ENCODE measurements at regions not wholly inside any gene's neighbourhood (a gene's known extent, or its start where the extent isn't known, plus 50 kb on each side); places are given as distances from the start of the nearest gene placed in this dataset.

GRCh38 chrX:136975684-136976470 is 57.9 kb downstream of the GPR101 start:
- no CpG with 5 or more reads among the region's 3 CpGs for WGBS (ENCODE audit: extremely low coverage, insufficient coverage, insufficient read length)
- Histone ChIP-seq H4K91ac (ENCODE audit: low read depth, low read length) (no peak overlapping the region), H3K4me2 (ENCODE audit: low read length) (no peak overlapping the region), H3K18ac (ENCODE audit: low read length) (no peak overlapping the region), H3K36me3 (ENCODE audit: control insufficient read depth in 1 of 2, insufficient read depth in 2 of 2, low read length in 2 of 2) (no peaks in the 10 kb centered on the region), H4K8ac (ENCODE audit: low read depth, low read length) (no peak overlapping the region), H3K9me3 (ENCODE audit: insufficient read depth, low read depth, low read length) (no peaks in the 10 kb centered on the region), H3K79me2 (ENCODE audit: control insufficient read depth, insufficient read depth, low read length, poor library complexity) (no peaks in the 10 kb centered on the region), H2BK5ac (ENCODE audit: low read depth, low read length, poor library complexity) (no peak overlapping the region), H2AK5ac (ENCODE audit: low read length) (no peak overlapping the region), H3K23ac (ENCODE audit: low read length) (no peak overlapping the region), H3K4ac (ENCODE audit: low read depth, low read length) (no peak overlapping the region), H3K9ac (ENCODE audit: low read length) (no peak overlapping the region), H3K27ac (ENCODE audit: low read depth, low read length) (no peak overlapping the region), H3K14ac (ENCODE audit: low read length) (no peak overlapping the region), H2AFZ (ENCODE audit: insufficient read depth, low read length, poor library complexity) (no peak overlapping the region), H3K4me1 (ENCODE audit: control insufficient read depth in 1 of 2, insufficient read depth in 2 of 2, low read length in 2 of 2) (no peaks in the 10 kb centered on the region), H2BK12ac (ENCODE audit: low read length) (no peak overlapping the region), H3K27me3 (ENCODE audit: insufficient read depth, low read length) (no peaks in the 10 kb centered on the region), H3K4me3 (ENCODE audit: low read depth, low read length) (no peak overlapping the region), H3K79me1 (ENCODE audit: low read length) (no peaks in the 10 kb centered on the region), H4K12ac (ENCODE audit: low read depth, low read length) (no peak overlapping the region), H2BK120ac (ENCODE audit: insufficient read depth, low read length, poor library complexity) (no peak overlapping the region)
- no peak for DNase-seq

GRCh38 chrX:136967966-136968365 is 65.8 kb downstream of the GPR101 start:
- Histone ChIP-seq H3K4me1 (ENCODE audit: control insufficient read depth in 1 of 2, insufficient read depth in 2 of 2, low read length in 2 of 2) (no peaks in the 10 kb centered on the region), H4K12ac (ENCODE audit: low read depth, low read length) (no peak overlapping the region), H3K23ac (ENCODE audit: low read length) (no peak overlapping the region), H2AFZ (ENCODE audit: insufficient read depth, low read length, poor library complexity) (no peak overlapping the region), H4K8ac (ENCODE audit: low read depth, low read length) (no peak overlapping the region), H3K18ac (ENCODE audit: low read length) (no peak overlapping the region), H2BK5ac (ENCODE audit: low read depth, low read length, poor library complexity) (no peak overlapping the region), H2AK5ac (ENCODE audit: low read length) (no peak overlapping the region), H3K27me3 (ENCODE audit: insufficient read depth, low read length) (no peaks in the 10 kb centered on the region), H3K14ac (ENCODE audit: low read length) (no peak overlapping the region), H3K79me2 (ENCODE audit: control insufficient read depth, insufficient read depth, low read length, poor library complexity) (no peaks in the 10 kb centered on the region), H3K36me3 (ENCODE audit: control insufficient read depth in 1 of 2, insufficient read depth in 2 of 2, low read length in 2 of 2) (no peaks in the 10 kb centered on the region), H3K4me3 (ENCODE audit: low read depth, low read length) (no peak overlapping the region), H2BK120ac (ENCODE audit: insufficient read depth, low read length, poor library complexity) (no peak overlapping the region), H4K91ac (ENCODE audit: low read depth, low read length) (no peak overlapping the region), H2BK12ac (ENCODE audit: low read length) (no peak overlapping the region), H3K27ac (ENCODE audit: low read depth, low read length) (no peak overlapping the region), H3K4me2 (ENCODE audit: low read length) (no peak overlapping the region), H3K79me1 (ENCODE audit: low read length) (no peaks in the 10 kb centered on the region), H3K9me3 (ENCODE audit: insufficient read depth, low read depth, low read length) (no peaks in the 10 kb centered on the region), H3K9ac (ENCODE audit: low read length) (no peak overlapping the region), H3K4ac (ENCODE audit: low read depth, low read length) (no peak overlapping the region)
- no CpG with 5 or more reads among the region's 4 CpGs for WGBS (ENCODE audit: extremely low coverage, insufficient coverage, insufficient read length)
- DNase-seq: no peak

- no peak overlapping the region for H3K14ac ChIP-seq (ENCODE audit: low read length)
- WGBS (ENCODE audit: extremely low coverage, insufficient coverage, insufficient read length): no CpG with 5 or more reads among the region's 4 CpGs
- DNase-seq: no peak
Observed at GRCh38 chrX:136963973-136964372, 69.8 kb downstream of the GPR101 start.

GRCh38 chrX:136961594-136962135 is 72.1 kb downstream of the GPR101 start:
- Histone ChIP-seq H2AK5ac (ENCODE audit: low read length) (no peak overlapping the region), H3K14ac (ENCODE audit: low read length) (no peak overlapping the region), H3K4me2 (ENCODE audit: low read length) (no peak overlapping the region), H3K27ac (ENCODE audit: low read depth, low read length) (no peak overlapping the region), H3K27me3 (ENCODE audit: insufficient read depth, low read length) (no peaks in the 10 kb centered on the region), H4K91ac (ENCODE audit: low read depth, low read length) (no peak overlapping the region), H4K12ac (ENCODE audit: low read depth, low read length) (no peak overlapping the region), H2BK120ac (ENCODE audit: insufficient read depth, low read length, poor library complexity) (no peak overlapping the region), H2BK12ac (ENCODE audit: low read length) (no peak overlapping the region), H4K8ac (ENCODE audit: low read depth, low read length) (no peak overlapping the region), H3K4me1 (ENCODE audit: control insufficient read depth in 1 of 2, insufficient read depth in 2 of 2, low read length in 2 of 2) (no peaks in the 10 kb centered on the region), H3K4me3 (ENCODE audit: low read depth, low read length) (no peak overlapping the region), H2AFZ (ENCODE audit: insufficient read depth, low read length, poor library complexity) (no peak overlapping the region), H3K9me3 (ENCODE audit: insufficient read depth, low read depth, low read length) (no peaks in the 10 kb centered on the region), H3K23ac (ENCODE audit: low read length) (no peak overlapping the region), H3K9ac (ENCODE audit: low read length) (no peak overlapping the region), H2BK5ac (ENCODE audit: low read depth, low read length, poor library complexity) (no peak overlapping the region), H3K4ac (ENCODE audit: low read depth, low read length) (no peak overlapping the region), H3K36me3 (ENCODE audit: control insufficient read depth in 1 of 2, insufficient read depth in 2 of 2, low read length in 2 of 2) (no peaks in the 10 kb centered on the region), H3K79me2 (ENCODE audit: control insufficient read depth, insufficient read depth, low read length, poor library complexity) (no peaks in the 10 kb centered on the region), H3K18ac (ENCODE audit: low read length) (no peak overlapping the region), H3K79me1 (ENCODE audit: low read length) (no peaks in the 10 kb centered on the region)
- DNase-seq: no peak
- WGBS (ENCODE audit: extremely low coverage, insufficient coverage, insufficient read length): no CpG with 5 or more reads among the region's 4 CpGs

More at GRCh38 chrX:136963973-136964372, 69.8 kb downstream of the GPR101 start:
- Histone ChIP-seq H3K27ac (ENCODE audit: low read depth, low read length) (no peak overlapping the region), H3K4me3 (ENCODE audit: low read depth, low read length) (no peak overlapping the region), H3K27me3 (ENCODE audit: insufficient read depth, low read length) (no peaks in the 10 kb centered on the region), H3K4me1 (ENCODE audit: control insufficient read depth in 1 of 2, insufficient read depth in 2 of 2, low read length in 2 of 2) (no peaks in the 10 kb centered on the region), H3K79me2 (ENCODE audit: control insufficient read depth, insufficient read depth, low read length, poor library complexity) (no peaks in the 10 kb centered on the region), H3K9ac (ENCODE audit: low read length) (no peak overlapping the region), H3K18ac (ENCODE audit: low read length) (no peak overlapping the region), H2BK12ac (ENCODE audit: low read length) (no peak overlapping the region), H2AK5ac (ENCODE audit: low read length) (no peak overlapping the region), H4K12ac (ENCODE audit: low read depth, low read length) (no peak overlapping the region), H2AFZ (ENCODE audit: insufficient read depth, low read length, poor library complexity) (no peak overlapping the region), H4K91ac (ENCODE audit: low read depth, low read length) (no peak overlapping the region), H3K4ac (ENCODE audit: low read depth, low read length) (no peak overlapping the region), H3K36me3 (ENCODE audit: control insufficient read depth in 1 of 2, insufficient read depth in 2 of 2, low read length in 2 of 2) (no peaks in the 10 kb centered on the region), H2BK120ac (ENCODE audit: insufficient read depth, low read length, poor library complexity) (no peak overlapping the region), H3K79me1 (ENCODE audit: low read length) (no peaks in the 10 kb centered on the region), H3K9me3 (ENCODE audit: insufficient read depth, low read depth, low read length) (no peaks in the 10 kb centered on the region), H2BK5ac (ENCODE audit: low read depth, low read length, poor library complexity) (no peak overlapping the region), H3K23ac (ENCODE audit: low read length) (no peak overlapping the region), H3K4me2 (ENCODE audit: low read length) (no peak overlapping the region), H4K8ac (ENCODE audit: low read depth, low read length) (no peak overlapping the region)

All from trophoblast cell (in vitro differentiated cells and primary cell).